SW 1271 (cell line): ENCODE measurements at regions not wholly inside any gene's neighbourhood (a gene's known extent, or its start where the extent isn't known, plus 50 kb on each side); places are given as distances from the start of the nearest gene placed in this dataset.

ENCODE experiments used
- DNase-seq, 2 experiments: peaks; one replicate each; lab custom pipeline; 2025; lab: John Stamatoyannopoulos, UW

GRCh38 chr6:40268166-40268565 lies 319.0 kb downstream of the LRFN2 start:
- no peak for DNase-seq

- DNase-seq = no peak
Measured at GRCh38 chr6:40265615-40266014, 321.5 kb downstream of the LRFN2 start.

- no peak for DNase-seq
Measured at GRCh38 chr6:40263970-40264369, 323.2 kb downstream of the LRFN2 start.

- DNase-seq = no peak
Measured at GRCh38 chr6:40262363-40262762, 324.8 kb downstream of the LRFN2 start.

- no peak for DNase-seq
Measured at GRCh38 chr6:40258531-40258930, 324.3 kb upstream of the MOCS1 start.

- DNase-seq = no peak
Measured at GRCh38 chr6:40256831-40257230, 322.6 kb upstream of the MOCS1 start.

- no peak for DNase-seq
Measured at GRCh38 chr6:40256224-40256623, 322.0 kb upstream of the MOCS1 start.

GRCh38 chr6:40253420-40253819 lies 319.2 kb upstream of the MOCS1 start:
- DNase-seq = no peak

GRCh38 chr6:40252531-40253258 lies 318.4 kb upstream of the MOCS1 start:
- DNase-seq = no peak

GRCh38 chr6:40251637-40252300 lies 317.5 kb upstream of the MOCS1 start:
- DNase-seq = no peak

GRCh38 chr6:40249935-40250334 lies 315.7 kb upstream of the MOCS1 start:
- DNase-seq = no peak

GRCh38 chr6:40247516-40248115 lies 313.4 kb upstream of the MOCS1 start:
- DNase-seq = no peak

GRCh38 chr6:40244699-40245098 lies 310.4 kb upstream of the MOCS1 start:
- no peak for DNase-seq

GRCh38 chr6:40232698-40233097 lies 298.4 kb upstream of the MOCS1 start:
- no peak for DNase-seq

- no peak for DNase-seq
Measured at GRCh38 chr6:40227735-40228134, 293.5 kb upstream of the MOCS1 start.

- no peak for DNase-seq
Measured at GRCh38 chr6:40222354-40222753, 288.1 kb upstream of the MOCS1 start.

GRCh38 chr6:40219799-40220198 lies 285.5 kb upstream of the MOCS1 start:
- DNase-seq = no peak

- DNase-seq = no peak
Measured at GRCh38 chr6:40210628-40211056, 276.4 kb upstream of the MOCS1 start.

GRCh38 chr6:40205801-40206200 lies 271.5 kb upstream of the MOCS1 start:
- DNase-seq = no peak

- no peak for DNase-seq
Measured at GRCh38 chr6:40205004-40205403, 270.7 kb upstream of the MOCS1 start.

GRCh38 chr6:40197371-40197770 lies 263.1 kb upstream of the MOCS1 start:
- no peak for DNase-seq

GRCh38 chr6:40196135-40196518 lies 261.9 kb upstream of the MOCS1 start:
- DNase-seq = no peak

GRCh38 chr6:40195428-40196134 lies 261.3 kb upstream of the MOCS1 start:
- no peak for DNase-seq
